GM06990 (cell line): ENCODE measurements at regions not wholly inside any gene's neighbourhood (a gene's known extent, or its start where the extent isn't known, plus 50 kb on each side); places are given as distances from the start of the nearest gene placed in this dataset.

Experiments
- DNase-seq: peaks from one replicate; pipeline ENCODE4 v3.0.0-alpha.2; 2011; ENCODE audit not compliant: insufficient read length; ENCODE audit errors: extremely low read depth
- H3K27me3 ChIP-seq: replicated peaks from 2 replicates; pipeline ENCODE4 v1.6.0; 2011; ENCODE audit warnings: low read length; ENCODE audit not compliant: control insufficient read depth, insufficient read depth
- H3K36me3 ChIP-seq: 2 replicates; pipeline ENCODE4 v1.5.1; 2011; ENCODE audit warnings: low read length; ENCODE audit not compliant: control insufficient read depth, insufficient read depth
- H3K4me3 ChIP-seq: replicated peaks from 2 replicates; pipeline ENCODE4 v1.5.1; 2011; ENCODE audit warnings: low read depth, mild to moderate bottlenecking, control low read depth, low read length
- TF ChIP-seq, protein P1 (sequence below): IDR thresholded peaks from 2 replicates; pipeline ENCODE4 v1.5.1; 2011; ENCODE audit warnings: low read length, control low read depth, mild to moderate bottlenecking, inconsistent platforms; ENCODE audit not compliant: insufficient read depth, poor library complexity, severe bottlenecking

DNA sequence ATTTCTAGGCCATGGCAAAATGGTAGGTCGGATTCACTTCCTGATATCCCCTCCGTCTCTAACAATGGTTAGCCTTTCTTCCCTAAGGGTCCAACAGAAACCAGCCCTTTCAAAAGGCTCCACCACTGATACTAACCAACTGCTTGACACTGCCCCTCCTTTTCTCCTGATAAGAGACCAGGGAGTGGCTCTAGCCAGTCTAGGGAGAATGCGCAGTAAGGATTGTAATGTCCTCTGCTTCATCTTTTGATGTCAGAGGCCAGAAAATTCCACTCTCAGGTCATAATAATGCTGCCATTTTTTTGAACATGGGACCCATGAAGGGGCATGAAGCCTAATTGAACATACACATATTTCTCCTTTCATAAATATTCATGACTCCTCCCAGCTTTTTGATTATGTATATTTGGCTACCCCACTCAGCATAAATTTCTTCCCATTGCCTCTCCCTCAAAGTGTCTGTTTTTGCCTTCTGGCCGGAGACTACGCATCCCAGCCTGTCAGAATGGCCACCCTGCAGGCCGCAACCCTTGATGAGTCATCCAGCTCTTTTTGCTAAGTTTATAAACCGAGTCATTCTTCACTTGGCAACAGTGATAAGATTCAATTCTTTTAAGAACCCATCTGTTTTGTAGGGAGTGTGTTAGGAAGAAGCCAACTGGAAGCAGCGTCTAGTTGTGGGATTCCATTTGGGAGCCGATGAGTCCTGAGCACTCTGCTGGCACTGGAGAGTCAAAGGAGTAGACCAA, 189.0 kb upstream of the MCTP2 start:
- Histone ChIP-seq H3K36me3 (no peaks in the 10 kb centered on the region), H3K4me3 (no peak overlapping the region), H3K27me3 (no peaks in the 10 kb centered on the region)
- TF ChIP-seq, protein P1, sequence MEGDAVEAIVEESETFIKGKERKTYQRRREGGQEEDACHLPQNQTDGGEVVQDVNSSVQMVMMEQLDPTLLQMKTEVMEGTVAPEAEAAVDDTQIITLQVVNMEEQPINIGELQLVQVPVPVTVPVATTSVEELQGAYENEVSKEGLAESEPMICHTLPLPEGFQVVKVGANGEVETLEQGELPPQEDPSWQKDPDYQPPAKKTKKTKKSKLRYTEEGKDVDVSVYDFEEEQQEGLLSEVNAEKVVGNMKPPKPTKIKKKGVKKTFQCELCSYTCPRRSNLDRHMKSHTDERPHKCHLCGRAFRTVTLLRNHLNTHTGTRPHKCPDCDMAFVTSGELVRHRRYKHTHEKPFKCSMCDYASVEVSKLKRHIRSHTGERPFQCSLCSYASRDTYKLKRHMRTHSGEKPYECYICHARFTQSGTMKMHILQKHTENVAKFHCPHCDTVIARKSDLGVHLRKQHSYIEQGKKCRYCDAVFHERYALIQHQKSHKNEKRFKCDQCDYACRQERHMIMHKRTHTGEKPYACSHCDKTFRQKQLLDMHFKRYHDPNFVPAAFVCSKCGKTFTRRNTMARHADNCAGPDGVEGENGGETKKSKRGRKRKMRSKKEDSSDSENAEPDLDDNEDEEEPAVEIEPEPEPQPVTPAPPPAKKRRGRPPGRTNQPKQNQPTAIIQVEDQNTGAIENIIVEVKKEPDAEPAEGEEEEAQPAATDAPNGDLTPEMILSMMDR: no peak
- DNase-seq: no peak

DNA sequence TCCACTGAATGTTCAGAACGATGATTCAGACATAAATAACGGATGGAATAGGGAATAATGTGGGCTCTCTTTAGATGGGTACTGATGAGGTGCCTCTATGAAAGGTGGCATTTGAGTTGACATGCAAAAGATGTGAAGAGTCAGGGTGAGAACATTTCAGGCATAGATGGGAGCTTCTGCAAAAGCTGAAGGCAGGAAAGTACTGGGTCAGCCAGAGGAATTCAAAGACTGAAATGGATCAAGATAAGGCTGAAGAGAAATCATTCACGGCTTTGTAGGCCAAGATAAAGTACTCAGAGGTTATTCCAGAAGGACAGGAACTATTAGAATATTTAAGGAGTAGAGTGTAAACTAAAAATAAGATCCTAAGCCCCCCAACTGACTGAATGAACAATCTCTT, 189.6 kb upstream of the MCTP2 start:
- TF ChIP-seq, protein P1: no peak
- no peaks in the 10 kb centered on the region for H3K27me3 ChIP-seq
- H3K36me3 ChIP-seq: no peaks in the 10 kb centered on the region
- no peak for DNase-seq
- H3K4me3 ChIP-seq: no peak overlapping the region

DNA sequence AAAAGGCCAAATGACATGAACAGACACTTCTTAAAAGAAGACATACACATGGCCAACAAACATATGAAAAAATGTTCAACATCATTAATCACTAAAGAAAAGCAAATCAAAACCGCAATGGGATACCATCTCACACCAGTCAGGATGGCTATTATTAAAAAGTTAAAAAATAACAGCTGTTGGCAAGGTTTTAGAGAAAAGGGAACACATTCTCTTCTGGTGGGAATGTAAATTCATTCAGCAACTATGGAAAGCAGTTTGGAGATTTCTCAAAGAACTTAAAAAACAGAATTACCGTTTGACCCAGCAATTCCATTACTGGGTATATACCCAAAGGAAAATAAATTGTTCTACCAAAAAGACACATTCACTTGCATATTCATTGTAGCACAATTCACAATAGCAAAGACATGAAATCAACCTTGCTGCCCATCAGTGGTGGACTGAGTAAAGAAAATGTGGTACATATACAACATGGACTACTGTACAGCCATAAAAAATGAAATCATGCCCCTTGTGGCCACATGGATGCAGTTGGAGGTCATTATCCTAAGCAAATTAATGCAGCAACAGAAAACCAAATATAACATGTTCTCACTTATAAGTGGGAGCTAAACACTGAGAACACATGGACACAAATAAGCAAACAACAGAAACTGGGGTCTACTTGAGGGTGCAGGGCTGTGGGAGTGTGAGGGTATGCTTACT, 190.7 kb upstream of the MCTP2 start:
- TF ChIP-seq, protein P1: no peak
- no peak for DNase-seq
- H3K36me3 ChIP-seq: no peaks in the 10 kb centered on the region
- H3K27me3 ChIP-seq: no peaks in the 10 kb centered on the region
- no peak overlapping the region for H3K4me3 ChIP-seq

DNA sequence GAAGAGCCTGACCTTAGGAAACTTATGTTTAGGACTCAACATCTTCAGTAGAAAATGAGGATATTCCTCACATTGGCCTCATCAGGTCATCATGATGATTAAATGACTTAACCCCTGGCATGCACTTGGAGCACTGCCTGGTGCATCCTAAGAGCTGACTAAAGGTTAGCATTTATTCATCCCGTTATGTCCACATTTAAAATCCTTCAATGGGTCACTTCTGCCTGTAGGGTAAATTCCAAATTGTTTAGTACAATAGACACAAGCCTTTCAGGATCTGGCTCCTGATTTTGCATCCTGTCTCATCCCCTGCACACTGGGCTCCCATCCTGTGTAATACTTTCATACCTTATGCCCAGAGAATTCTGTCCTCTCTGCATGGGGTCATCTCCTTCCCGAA, 195.2 kb upstream of the MCTP2 start:
- TF ChIP-seq, protein P1: no peak
- no peaks in the 10 kb centered on the region for H3K36me3 ChIP-seq
- H3K4me3 ChIP-seq: no peak overlapping the region
- H3K27me3 ChIP-seq: no peaks in the 10 kb centered on the region
- DNase-seq: no peak

DNA sequence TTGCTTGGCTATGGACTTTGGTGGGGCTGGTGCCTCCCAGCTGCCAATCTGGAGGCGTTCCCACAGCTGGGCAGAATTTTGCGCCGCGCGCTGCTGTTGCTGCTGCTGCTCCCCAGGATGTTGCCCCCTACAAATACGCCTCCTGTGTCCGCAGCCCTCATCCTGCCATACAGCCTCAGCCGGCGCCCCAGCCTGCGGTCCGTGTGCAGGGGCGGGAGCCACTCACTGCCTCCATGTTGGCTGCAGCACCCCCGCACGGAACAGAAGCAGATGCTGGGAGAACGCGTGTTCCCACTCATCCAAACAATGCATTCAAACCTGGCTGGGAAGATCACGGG, 197.7 kb upstream of the MCTP2 start:
- no peak for DNase-seq
- Histone ChIP-seq H3K36me3 (no peaks in the 10 kb centered on the region), H3K27me3 (no peaks in the 10 kb centered on the region), H3K4me3 (no peak overlapping the region)
- TF ChIP-seq, protein P1: no peak
